ENCODE measurements at regions not wholly inside any gene's neighbourhood (a gene's known extent, or its start where the extent isn't known, plus 50 kb on each side); places are given as distances from the start of the nearest gene placed in this dataset.
A peak's percentile ranks its signal among the peaks of the same experiment; 100 is the strongest.

DNA sequence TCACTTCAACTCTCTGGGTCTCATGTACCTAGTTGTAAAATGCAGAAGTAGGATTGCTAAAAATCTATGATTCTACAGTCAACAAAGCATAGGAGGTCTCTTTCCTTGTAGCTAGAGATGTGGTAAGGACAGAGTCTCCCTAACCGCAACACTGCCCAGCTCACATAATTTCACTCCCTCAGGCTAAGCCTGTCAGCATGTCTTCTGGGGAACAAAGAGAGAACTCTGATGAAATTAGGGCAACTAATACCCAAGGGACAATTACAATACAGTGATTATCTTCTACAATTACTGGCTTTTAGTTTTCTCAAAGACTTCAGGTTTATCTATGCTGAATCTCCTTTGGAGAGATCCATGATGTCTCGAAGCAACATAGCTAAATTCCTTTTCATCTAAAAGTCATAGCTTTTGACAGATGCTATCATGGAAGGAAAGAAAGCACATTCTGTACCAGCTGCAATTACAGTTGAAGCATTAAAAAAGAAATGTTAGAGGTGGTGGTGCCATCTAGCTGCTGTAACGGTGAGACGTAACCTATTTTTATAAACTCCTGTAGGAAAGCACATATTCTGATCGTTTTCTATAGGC is 141.1 kb upstream of the TARS1 start:
- in situ Hi-C loops (cut with HindIII; ENCODE audit: low pct_unique_long_range_greater_than_20kb, low sequenced_read_pairs) = no loop called here
- peak; percentile 19 to 55 for DNase-seq (ENCODE audit: low read depth in 1 of 2, low spot score in 1 of 2)
- no peak for TF ChIP-seq JUND (IDR thresholded peaks at IDR 0.05; ENCODE audit: low read depth)

GRCh38 chr5:33300209-33300742 is 140.5 kb upstream of the TARS1 start:
- DNase-seq (ENCODE audit: low read depth in 1 of 2, low spot score in 1 of 2) = no peak
- in situ Hi-C loops (cut with HindIII; ENCODE audit: low pct_unique_long_range_greater_than_20kb, low sequenced_read_pairs) = no loop called here
- TF ChIP-seq JUND (IDR thresholded peaks at IDR 0.05; ENCODE audit: low read depth) = no peak

- TF ChIP-seq JUND (IDR thresholded peaks at IDR 0.05; ENCODE audit: low read depth) = no peak
- in situ Hi-C loops (cut with HindIII; ENCODE audit: low pct_unique_long_range_greater_than_20kb, low sequenced_read_pairs) = no loop called here
- DNase-seq (ENCODE audit: low read depth in 1 of 2, low spot score in 1 of 2) = no peak
Measured at GRCh38 chr5:33303579-33304095, 137.1 kb upstream of the TARS1 start.

GRCh38 chr5:33304601-33305000 is 136.2 kb upstream of the TARS1 start:
- TF ChIP-seq JUND (IDR thresholded peaks at IDR 0.05; ENCODE audit: low read depth) = no peak
- DNase-seq (ENCODE audit: low read depth in 1 of 2, low spot score in 1 of 2) = no peak
- in situ Hi-C loops (cut with HindIII; ENCODE audit: low pct_unique_long_range_greater_than_20kb, low sequenced_read_pairs) = no loop called here

DNA sequence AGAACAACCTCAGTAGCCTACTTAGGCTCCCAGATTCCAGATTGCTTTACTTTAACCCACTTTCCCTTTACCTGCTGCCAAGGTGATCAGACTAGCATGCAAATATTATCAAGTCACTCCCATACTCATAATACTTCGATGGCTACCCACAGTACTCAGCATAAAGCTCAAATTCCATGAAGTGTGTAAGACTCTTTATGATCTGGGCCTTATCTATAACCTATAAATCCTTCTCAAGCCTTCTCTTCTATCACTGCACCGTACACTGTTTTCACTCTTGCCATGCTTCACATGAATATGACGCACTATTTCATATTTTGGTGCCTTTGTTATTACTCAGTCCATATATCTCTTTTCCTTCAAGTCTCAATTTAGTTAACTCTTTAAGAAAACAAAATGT is 135.2 kb upstream of the TARS1 start:
- TF ChIP-seq JUND (IDR thresholded peaks at IDR 0.05; ENCODE audit: low read depth) = no peak
- DNase-seq (ENCODE audit: low read depth in 1 of 2, low spot score in 1 of 2) = no peak
- in situ Hi-C loops (cut with HindIII; ENCODE audit: low pct_unique_long_range_greater_than_20kb, low sequenced_read_pairs) = no loop called here

DNA sequence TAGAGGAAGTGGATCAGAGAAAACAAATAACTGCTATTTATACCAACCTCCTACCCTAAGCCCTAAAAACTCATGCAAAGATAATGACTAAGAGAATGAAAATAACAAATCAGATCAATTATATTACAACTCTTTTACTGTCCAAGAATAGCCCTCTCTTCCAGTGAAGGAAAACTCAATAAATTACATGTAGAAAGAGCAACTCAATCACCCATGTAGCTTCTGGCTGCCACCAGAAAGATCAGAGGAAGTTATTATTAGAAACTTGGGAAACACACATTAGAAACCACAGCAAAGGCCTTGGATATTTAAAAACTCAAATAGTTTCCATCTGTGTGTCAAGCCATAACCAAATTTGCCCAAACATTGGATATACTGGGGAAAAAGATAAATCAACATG is 134.0 kb upstream of the TARS1 start:
- TF ChIP-seq JUND (IDR thresholded peaks at IDR 0.05; ENCODE audit: low read depth) = no peak
- DNase-seq (ENCODE audit: low read depth in 1 of 2, low spot score in 1 of 2) = no peak
- in situ Hi-C loops (cut with HindIII; ENCODE audit: low pct_unique_long_range_greater_than_20kb, low sequenced_read_pairs) = no loop called here

- in situ Hi-C loops (cut with HindIII; ENCODE audit: low pct_unique_long_range_greater_than_20kb, low sequenced_read_pairs) = no loop called here
- DNase-seq (ENCODE audit: low read depth in 1 of 2, low spot score in 1 of 2) = no peak
- no peak for TF ChIP-seq JUND (IDR thresholded peaks at IDR 0.05; ENCODE audit: low read depth)
Measured at GRCh38 chr5:33308586-33308985, 132.2 kb upstream of the TARS1 start.

- in situ Hi-C loops (cut with HindIII; ENCODE audit: low pct_unique_long_range_greater_than_20kb, low sequenced_read_pairs) = no loop called here
- TF ChIP-seq JUND (IDR thresholded peaks at IDR 0.05; ENCODE audit: low read depth) = no peak
- DNase-seq (ENCODE audit: low read depth in 1 of 2, low spot score in 1 of 2) = no peak
Measured at GRCh38 chr5:33309068-33309467, 131.7 kb upstream of the TARS1 start.

DNA sequence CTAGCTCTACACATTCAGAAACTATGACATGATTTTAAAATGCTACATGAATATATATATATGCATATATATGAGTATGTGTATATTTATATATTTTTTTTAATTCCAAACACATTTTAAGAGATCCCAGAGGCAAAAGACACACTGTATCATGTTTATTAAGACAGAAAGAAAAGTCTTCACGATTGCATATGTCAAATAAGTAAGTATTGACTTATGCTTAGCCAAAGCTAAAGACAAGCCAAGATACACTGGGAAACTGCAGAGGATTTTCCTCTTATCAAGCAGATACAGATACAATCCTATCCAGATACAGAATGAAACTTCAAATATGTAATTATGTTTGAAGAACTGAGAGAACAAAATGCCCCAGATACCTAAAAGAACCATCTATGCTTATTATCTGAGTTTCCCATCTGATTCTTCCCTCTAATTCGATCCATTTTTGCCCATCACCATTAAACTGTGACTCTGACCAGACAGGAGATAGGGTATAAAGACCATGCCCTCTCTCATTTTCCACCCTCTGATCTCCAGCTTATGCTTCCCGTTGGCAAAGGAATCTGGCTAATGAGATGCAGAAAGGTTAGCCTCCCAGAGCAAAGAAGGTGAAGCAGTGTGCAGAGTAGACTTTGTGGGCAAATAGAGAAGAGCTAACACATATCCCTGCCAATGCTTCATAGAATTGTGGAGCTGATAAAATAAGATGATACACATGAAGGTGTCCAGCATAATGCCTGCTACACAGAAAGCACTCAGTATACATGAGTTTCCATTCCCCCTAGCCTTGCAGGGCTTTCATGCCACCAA is 131.0 kb upstream of the TARS1 start:
- no peak for TF ChIP-seq JUND (IDR thresholded peaks at IDR 0.05; ENCODE audit: low read depth)
- no peak for DNase-seq (ENCODE audit: low read depth in 1 of 2, low spot score in 1 of 2)
- in situ Hi-C loops (cut with HindIII; ENCODE audit: low pct_unique_long_range_greater_than_20kb, low sequenced_read_pairs) = no loop called here

DNA sequence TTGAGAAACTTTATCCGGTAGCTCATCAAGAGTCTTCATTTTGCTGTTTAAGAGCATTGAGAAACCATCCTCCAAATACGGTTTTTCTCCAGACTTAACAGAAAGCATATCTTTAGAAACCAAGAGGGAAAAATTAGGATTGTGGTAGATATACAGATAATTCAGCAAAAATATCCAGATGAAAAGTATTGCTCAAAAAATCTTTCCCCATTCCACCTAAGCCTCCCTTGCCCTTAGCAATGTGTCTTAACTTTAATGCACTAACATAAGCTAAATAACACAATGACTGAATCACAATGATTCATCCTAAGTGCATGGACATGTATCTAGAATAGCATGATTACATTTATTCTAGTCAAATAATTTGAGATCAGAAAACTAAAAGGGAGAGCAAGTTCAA is 130.3 kb upstream of the TARS1 start:
- no peak for DNase-seq (ENCODE audit: low read depth in 1 of 2, low spot score in 1 of 2)
- TF ChIP-seq JUND (IDR thresholded peaks at IDR 0.05; ENCODE audit: low read depth) = no peak
- in situ Hi-C loops (cut with HindIII; ENCODE audit: low pct_unique_long_range_greater_than_20kb, low sequenced_read_pairs) = no loop called here

DNA sequence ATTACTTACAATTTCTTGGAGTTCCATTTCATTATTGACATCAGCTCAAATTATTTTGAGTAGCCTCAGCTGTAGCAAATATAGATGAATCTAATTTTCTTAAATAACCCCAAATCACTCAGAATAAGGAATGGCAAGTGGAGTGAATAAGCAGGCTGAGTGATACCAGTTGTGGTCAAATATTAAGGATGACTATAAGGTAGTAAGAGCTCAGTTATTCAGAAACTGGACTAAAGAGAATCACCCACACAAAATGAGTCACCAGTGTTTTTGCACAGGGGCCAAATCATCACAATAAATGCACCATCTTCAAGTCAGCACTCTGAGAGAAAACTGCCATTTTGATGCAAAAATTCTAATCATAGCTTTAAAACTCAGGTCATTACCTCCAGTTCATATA is 128.9 kb upstream of the TARS1 start:
- DNase-seq (ENCODE audit: low read depth in 1 of 2, low spot score in 1 of 2) = no peak
- TF ChIP-seq JUND (IDR thresholded peaks at IDR 0.05; ENCODE audit: low read depth) = no peak
- in situ Hi-C loops (cut with HindIII; ENCODE audit: low pct_unique_long_range_greater_than_20kb, low sequenced_read_pairs) = no loop called here

- in situ Hi-C loops (cut with HindIII; ENCODE audit: low pct_unique_long_range_greater_than_20kb, low sequenced_read_pairs) = no loop called here
- peak in 1 of 2 experiments; percentile 30 for DNase-seq (ENCODE audit: low read depth in 1 of 2, low spot score in 1 of 2)
- TF ChIP-seq JUND (IDR thresholded peaks at IDR 0.05; ENCODE audit: low read depth) = no peak
Measured at GRCh38 chr5:33312571-33313549, 127.9 kb upstream of the TARS1 start.
